ENCODE measurements at regions not wholly inside any gene's neighbourhood (a gene's known extent, or its start where the extent isn't known, plus 50 kb on each side); places are given as distances from the start of the nearest gene placed in this dataset.

DNA sequence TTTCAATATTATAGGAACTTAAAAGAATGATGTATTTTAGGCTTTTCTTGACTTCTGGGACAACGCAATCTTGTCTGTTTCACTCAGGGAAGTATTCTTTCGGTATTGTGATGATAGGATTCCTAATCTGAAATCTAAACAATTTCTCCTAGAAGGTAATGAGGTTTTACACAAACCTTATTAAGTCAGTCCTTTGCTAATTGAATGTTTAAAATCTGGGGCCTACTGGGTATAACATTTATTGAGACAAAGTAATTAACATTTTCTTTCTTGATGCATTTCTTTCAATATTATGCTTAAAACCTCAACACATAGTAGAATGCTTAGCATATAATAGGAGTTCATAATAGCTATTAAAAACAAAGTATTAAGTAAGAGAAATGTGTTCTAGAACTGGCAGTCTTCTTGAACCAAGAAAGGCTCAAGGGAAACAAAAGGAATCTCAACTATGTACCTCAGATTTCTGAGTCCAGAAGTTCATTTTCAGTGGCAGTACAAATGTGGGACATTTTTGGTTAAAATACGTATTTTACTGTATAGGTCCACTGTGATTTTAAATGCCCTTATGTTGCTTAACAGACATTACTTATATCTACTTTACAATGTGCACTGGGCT lies 121.4 kb upstream of the BMP2 start:
- H3K36me3 ChIP-seq: no peaks in the 10 kb centered on the region
- no peaks in the 10 kb centered on the region for H3K27me3 ChIP-seq
- no peaks in the 10 kb centered on the region for H3K4me1 ChIP-seq (ENCODE audit: control insufficient read depth in 1 of 2, insufficient read depth in 1 of 2, low read depth in 1 of 2, low read length in 1 of 2)
- TF ChIP-seq, protein P1, sequence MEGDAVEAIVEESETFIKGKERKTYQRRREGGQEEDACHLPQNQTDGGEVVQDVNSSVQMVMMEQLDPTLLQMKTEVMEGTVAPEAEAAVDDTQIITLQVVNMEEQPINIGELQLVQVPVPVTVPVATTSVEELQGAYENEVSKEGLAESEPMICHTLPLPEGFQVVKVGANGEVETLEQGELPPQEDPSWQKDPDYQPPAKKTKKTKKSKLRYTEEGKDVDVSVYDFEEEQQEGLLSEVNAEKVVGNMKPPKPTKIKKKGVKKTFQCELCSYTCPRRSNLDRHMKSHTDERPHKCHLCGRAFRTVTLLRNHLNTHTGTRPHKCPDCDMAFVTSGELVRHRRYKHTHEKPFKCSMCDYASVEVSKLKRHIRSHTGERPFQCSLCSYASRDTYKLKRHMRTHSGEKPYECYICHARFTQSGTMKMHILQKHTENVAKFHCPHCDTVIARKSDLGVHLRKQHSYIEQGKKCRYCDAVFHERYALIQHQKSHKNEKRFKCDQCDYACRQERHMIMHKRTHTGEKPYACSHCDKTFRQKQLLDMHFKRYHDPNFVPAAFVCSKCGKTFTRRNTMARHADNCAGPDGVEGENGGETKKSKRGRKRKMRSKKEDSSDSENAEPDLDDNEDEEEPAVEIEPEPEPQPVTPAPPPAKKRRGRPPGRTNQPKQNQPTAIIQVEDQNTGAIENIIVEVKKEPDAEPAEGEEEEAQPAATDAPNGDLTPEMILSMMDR (IDR thresholded peaks at IDR 0.05): no peak
- no peak overlapping the region for H3K4me3 ChIP-seq (ENCODE audit: low read depth in 1 of 2, low read length in 1 of 2)
- H3K27ac ChIP-seq: no peak overlapping the region
- H3K9me3 ChIP-seq: no peaks in the 10 kb centered on the region

DNA sequence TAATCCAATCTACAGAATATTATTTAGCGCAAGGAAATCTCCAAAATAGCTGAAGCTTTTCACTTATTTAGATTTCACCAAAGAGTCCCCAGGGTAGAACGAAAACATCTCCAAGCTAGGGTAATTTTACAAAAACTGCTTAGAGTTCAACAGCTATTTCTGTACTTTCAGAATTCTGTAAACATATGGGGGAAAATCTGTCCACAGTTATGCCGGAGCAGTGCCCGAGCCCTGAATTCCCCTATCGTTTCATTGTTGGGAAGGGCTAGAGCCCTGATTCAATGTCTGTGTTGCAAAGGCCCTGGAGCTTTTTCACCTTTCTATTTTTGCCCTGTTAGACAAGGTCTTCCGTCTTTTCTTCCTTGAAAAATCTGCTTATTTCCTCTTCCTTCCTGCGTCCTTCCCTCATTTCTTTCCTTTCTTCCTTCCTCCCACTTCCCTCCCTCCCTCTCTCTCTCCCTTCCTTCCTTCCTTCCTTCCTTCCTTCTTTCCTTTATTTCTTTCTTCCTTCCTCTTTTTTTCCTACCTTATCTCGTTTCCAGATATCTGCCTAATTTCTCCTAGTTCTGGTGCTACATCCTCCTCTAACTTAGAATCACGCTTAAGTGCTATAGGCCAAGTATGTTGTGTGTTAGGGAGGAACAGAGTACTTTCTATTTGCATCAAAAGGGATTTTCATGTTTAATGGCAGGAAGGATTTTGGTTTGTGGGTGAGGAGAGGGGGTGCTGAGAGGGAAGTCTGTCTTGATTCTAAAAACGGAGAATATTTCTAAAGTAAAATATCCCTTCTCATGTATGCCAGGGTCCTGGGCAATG lies 122.5 kb upstream of the BMP2 start:
- no peaks in the 10 kb centered on the region for H3K9me3 ChIP-seq
- no peak overlapping the region for H3K27ac ChIP-seq
- no peak overlapping the region for H3K4me3 ChIP-seq (ENCODE audit: low read depth in 1 of 2, low read length in 1 of 2)
- no peaks in the 10 kb centered on the region for H3K36me3 ChIP-seq
- H3K27me3 ChIP-seq: no peaks in the 10 kb centered on the region
- H3K4me1 ChIP-seq (ENCODE audit: control insufficient read depth in 1 of 2, insufficient read depth in 1 of 2, low read depth in 1 of 2, low read length in 1 of 2): no peaks in the 10 kb centered on the region
- TF ChIP-seq, protein P1 (IDR thresholded peaks at IDR 0.05): no peak

DNA sequence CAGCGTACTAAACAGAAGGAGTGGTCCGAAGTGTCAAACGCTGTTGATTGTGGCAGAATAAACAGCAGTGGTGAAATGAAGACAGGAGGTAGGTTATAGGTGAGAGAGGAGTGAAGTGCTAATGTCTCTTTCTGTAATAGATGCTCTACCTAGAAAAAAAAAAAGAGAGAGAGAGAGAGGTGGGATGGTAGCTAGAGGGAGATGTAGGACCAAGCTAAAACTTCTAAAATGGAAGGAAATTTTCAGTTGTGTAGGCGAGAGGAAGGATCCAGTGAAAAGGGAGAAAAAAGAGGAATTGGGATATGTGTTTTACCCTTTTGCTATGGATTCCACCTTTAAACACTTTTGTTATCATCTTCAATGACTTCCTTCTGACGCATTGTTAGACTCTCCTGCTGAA lies 126.5 kb upstream of the BMP2 start:
- H3K4me1 ChIP-seq (ENCODE audit: control insufficient read depth in 1 of 2, insufficient read depth in 1 of 2, low read depth in 1 of 2, low read length in 1 of 2): no peaks in the 10 kb centered on the region
- H3K9me3 ChIP-seq: no peaks in the 10 kb centered on the region
- H3K36me3 ChIP-seq: no peaks in the 10 kb centered on the region
- H3K4me3 ChIP-seq (ENCODE audit: low read depth in 1 of 2, low read length in 1 of 2): no peak overlapping the region
- H3K27me3 ChIP-seq: no peaks in the 10 kb centered on the region
- TF ChIP-seq, protein P1 (IDR thresholded peaks at IDR 0.05): no peak
- H3K27ac ChIP-seq: no peak overlapping the region

DNA sequence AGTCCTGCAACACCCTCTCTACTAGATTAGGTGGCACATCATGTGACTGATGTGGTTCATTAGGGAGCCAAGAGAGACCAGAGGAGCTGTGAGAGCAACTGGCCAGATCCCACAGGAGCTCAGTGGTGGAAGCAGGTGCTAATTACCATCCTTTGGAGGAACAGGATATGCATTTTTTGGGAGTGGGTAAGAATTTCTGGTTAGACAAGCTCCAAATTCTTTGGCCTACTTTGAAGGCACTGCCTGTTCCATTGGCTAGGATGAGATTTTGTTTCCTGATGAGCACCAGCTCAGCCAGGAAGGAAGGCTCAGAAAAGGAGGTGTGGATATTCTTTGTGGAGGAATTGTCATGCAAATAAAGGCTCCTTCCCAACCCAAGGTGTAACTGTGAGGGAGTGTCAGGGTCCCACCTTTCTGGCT lies 130.3 kb upstream of the BMP2 start:
- H3K27me3 ChIP-seq: no peaks in the 10 kb centered on the region
- no peak overlapping the region for H3K27ac ChIP-seq
- no peaks in the 10 kb centered on the region for H3K36me3 ChIP-seq
- TF ChIP-seq, protein P1 (IDR thresholded peaks at IDR 0.05): no peak
- no peaks in the 10 kb centered on the region for H3K4me1 ChIP-seq (ENCODE audit: control insufficient read depth in 1 of 2, insufficient read depth in 1 of 2, low read depth in 1 of 2, low read length in 1 of 2)
- H3K9me3 ChIP-seq: no peaks in the 10 kb centered on the region
- no peak overlapping the region for H3K4me3 ChIP-seq (ENCODE audit: low read depth in 1 of 2, low read length in 1 of 2)

DNA sequence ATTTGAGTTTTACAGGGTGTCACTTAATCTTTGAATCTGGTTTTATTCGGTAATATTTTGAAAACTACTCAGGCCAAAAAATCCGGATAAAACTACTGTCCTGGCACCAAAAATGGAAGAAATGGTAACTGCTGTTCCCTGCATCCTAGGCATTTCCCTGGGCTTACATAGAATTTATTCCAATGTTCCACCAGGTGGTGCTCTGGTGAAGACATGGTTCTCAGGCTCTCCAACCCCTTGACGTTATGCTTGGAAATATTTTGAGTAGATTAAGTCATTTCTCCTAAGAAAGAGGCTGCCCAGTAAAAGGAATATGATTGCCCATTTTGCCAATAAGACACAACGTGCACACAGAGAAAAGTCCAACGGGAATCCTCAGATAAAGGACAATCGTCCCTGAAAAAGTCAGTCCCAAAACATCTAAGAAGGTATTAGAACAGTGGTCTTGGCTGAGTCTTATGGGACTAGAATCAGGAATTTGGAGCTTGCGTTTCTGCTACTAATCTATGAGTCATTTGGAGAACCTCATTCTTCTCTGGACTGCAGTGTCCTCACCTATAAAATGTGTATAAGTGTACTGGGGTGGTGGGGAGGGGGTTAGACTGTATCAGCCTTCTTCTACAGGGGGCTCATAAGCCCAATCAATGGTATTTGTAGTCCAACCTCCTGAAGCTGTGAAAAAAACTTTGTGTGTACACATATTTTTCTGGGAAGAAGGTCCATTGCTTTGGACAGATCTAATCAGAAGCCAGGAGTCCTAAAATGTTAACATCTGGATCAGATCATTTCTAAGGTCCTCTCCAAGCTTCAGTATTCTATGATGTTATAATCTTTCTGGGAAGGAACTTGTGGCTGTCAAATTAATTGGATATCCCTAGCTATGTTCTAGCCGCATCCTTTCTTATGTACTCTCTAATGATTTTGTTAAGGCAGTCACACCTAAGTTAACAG lies 131.0 kb upstream of the BMP2 start:
- no peak overlapping the region for H3K27ac ChIP-seq
- H3K4me3 ChIP-seq (ENCODE audit: low read depth in 1 of 2, low read length in 1 of 2): no peak overlapping the region
- TF ChIP-seq, protein P1 (IDR thresholded peaks at IDR 0.05): no peak
- no peaks in the 10 kb centered on the region for H3K4me1 ChIP-seq (ENCODE audit: control insufficient read depth in 1 of 2, insufficient read depth in 1 of 2, low read depth in 1 of 2, low read length in 1 of 2)
- H3K9me3 ChIP-seq: no peaks in the 10 kb centered on the region
- no peaks in the 10 kb centered on the region for H3K27me3 ChIP-seq
- no peaks in the 10 kb centered on the region for H3K36me3 ChIP-seq

Data from neutrophil (primary cell).